H1 (cell line): ENCODE measurements at regions not wholly inside any gene's neighbourhood (a gene's known extent, or its start where the extent isn't known, plus 50 kb on each side); places are given as distances from the start of the nearest gene placed in this dataset.

Experiments used
- CTCF ChIA-PET: fragments of 300-600 bp; sonication (Branson Sonifier 250); formaldehyde crosslinking; loops from one replicate; lab custom pipeline; 2021; ENCODE audit not compliant: partially characterized antibody; lab: Charles Lee
- POLR2A ChIA-PET: fragments of 300-600 bp; sonication (Branson Sonifier 250); formaldehyde crosslinking; loops from one replicate; lab custom pipeline; 2021; ENCODE audit warnings: inconsistent platforms; ENCODE audit not compliant: partially characterized antibody; lab: Charles Lee
- DNase-seq, 2 experiments: peaks; one replicate each; pipeline versions ENCODE4 v3.0.0 to v3.0.0-alpha.2; 2010 to 2022; ENCODE audit warnings: low spot score in 2 of 2, low read depth in 1 of 2, mixed read lengths in 1 of 2
- FAIRE-seq: peaks from 2 replicates; lab custom pipeline; 2011; peaks lifted over from hg19 to GRCh38; lab: Jason Lieb, UNC
- H2AFZ ChIP-seq: 2 replicates; pipeline ENCODE4 v1.8.1; 2012; ENCODE audit warnings: low read length, inconsistent platforms
- H2AK5ac ChIP-seq: 2 replicates; pipeline ENCODE4 v1.6.1; 2013; ENCODE audit warnings: low read depth, low read length
- H2BK120ac ChIP-seq: replicated peaks from 2 replicates; pipeline ENCODE3; 2013; ENCODE audit warnings: low read depth, low read length, inconsistent platforms
- H2BK12ac ChIP-seq: 2 replicates; pipeline ENCODE4 v1.6.1; 2013; ENCODE audit warnings: low read depth, low read length
- H2BK15ac ChIP-seq: 2 replicates; pipeline ENCODE4 v1.6.1; 2013; ENCODE audit warnings: low read length
- H2BK20ac ChIP-seq: 2 replicates; pipeline ENCODE4 v1.6.1; 2013; ENCODE audit warnings: low read length
- H2BK5ac ChIP-seq: 2 replicates; pipeline ENCODE4 v1.6.1; 2013; ENCODE audit warnings: low read depth, low read length
- H3K14ac ChIP-seq: 2 replicates; pipeline ENCODE4 v1.6.1; 2013; ENCODE audit warnings: inconsistent platforms; ENCODE audit not compliant: insufficient read length
- H3K18ac ChIP-seq: 2 replicates; pipeline ENCODE4 v1.6.1; 2013; ENCODE audit warnings: low read length; ENCODE audit errors: extremely low read depth
- H3K23ac ChIP-seq: 2 replicates; pipeline ENCODE4 v1.6.1; 2013; ENCODE audit warnings: inconsistent platforms; ENCODE audit not compliant: insufficient read length
- H3K23me2 ChIP-seq: 2 replicates; pipeline ENCODE4 v1.6.1; 2013; ENCODE audit warnings: low read depth, low read length
- H3K27ac ChIP-seq: 2 replicates; pipeline ENCODE4 v1.6.1; 2011; ENCODE audit warnings: low read depth, low read length, inconsistent platforms
- H3K27me3 ChIP-seq, 4 experiments: replicated peaks in 1 of 4; 1 replicate in 1 of 4; 2 replicates in 3 of 4; pipeline versions ENCODE4 v1.6.1 to v1.8.1; 2011 to 2013; ENCODE audit warnings: low read length in 3 of 4, mild to moderate bottlenecking in 3 of 4, inconsistent platforms in 2 of 4, mixed read lengths in 2 of 4, moderate library complexity in 1 of 4; ENCODE audit not compliant: control insufficient read depth in 3 of 4, insufficient read depth in 3 of 4; ENCODE audit errors: extremely low read depth in 1 of 4
- H3K36me3 ChIP-seq, 4 experiments: 2 replicates each; pipeline versions ENCODE4 v1.6.1 to v1.8.1; 2011 to 2013; ENCODE audit warnings: mild to moderate bottlenecking in 4 of 4, low read length in 3 of 4, moderate library complexity in 2 of 4, control low read depth in 1 of 4, inconsistent platforms in 1 of 4; ENCODE audit not compliant: insufficient read depth in 4 of 4, control insufficient read depth in 2 of 4
- H3K4ac ChIP-seq: replicated peaks from 2 replicates; pipeline ENCODE3; 2013; ENCODE audit warnings: low read length, low read depth, mixed read lengths, inconsistent platforms; ENCODE audit not compliant: insufficient read length
- H3K4me1 ChIP-seq, 4 experiments: replicated peaks in 1 of 4; 1 replicate in 1 of 4; 2 replicates in 3 of 4; pipeline versions ENCODE4 v1.6.1 to v1.8.1; 2011 to 2013; ENCODE audit warnings: low read length in 3 of 4, inconsistent platforms in 2 of 4, mixed read lengths in 1 of 4; ENCODE audit not compliant: insufficient read depth in 4 of 4, control insufficient read depth in 3 of 4
- H3K4me2 ChIP-seq, 2 experiments: 2 replicates each; pipeline versions ENCODE4 v1.6.1 to v1.8.1; 2011 to 2013; ENCODE audit warnings: low read depth in 2 of 2, low read length in 2 of 2, control low read depth in 1 of 2, inconsistent platforms in 1 of 2, mild to moderate bottlenecking in 1 of 2; ENCODE audit not compliant: insufficient read depth in 1 of 2
- H3K4me3 ChIP-seq, 4 experiments: fragments of 200-600, 300-600 bp in 1 of 4; sonication (generic), shearing (Covaris generic), sonication (Bioruptor Twin) in 1 of 4; 2 replicates each; pipeline versions ENCODE4 v1.5.1 to v1.8.1; 2011 to 2016; ENCODE audit warnings: low read length in 4 of 4, low read depth in 3 of 4, control low read depth in 2 of 4, inconsistent platforms in 2 of 4, mild to moderate bottlenecking in 2 of 4, mixed read lengths in 1 of 4, moderate library complexity in 1 of 4; ENCODE audit not compliant: insufficient read depth in 2 of 4; ENCODE audit errors: extremely low read depth in 1 of 4
- H3K56ac ChIP-seq: replicated peaks from 2 replicates; pipeline ENCODE3; 2013; ENCODE audit warnings: low read depth, mild to moderate bottlenecking, mixed read lengths, low read length, inconsistent platforms; ENCODE audit not compliant: insufficient read length
- H3K79me1 ChIP-seq: 2 replicates; pipeline ENCODE4 v1.6.1; 2013; ENCODE audit warnings: low read depth, low read length, control low read depth
- H3K79me2 ChIP-seq, 2 experiments: 2 replicates each; pipeline versions ENCODE4 v1.6.1 to v1.8.1; 2012 to 2013; ENCODE audit warnings: low read length in 2 of 2, mild to moderate bottlenecking in 2 of 2, inconsistent platforms in 1 of 2; ENCODE audit not compliant: insufficient read depth in 2 of 2, control insufficient read depth in 1 of 2
- H3K9ac ChIP-seq, 4 experiments: replicated peaks in 1 of 4; 1 replicate in 1 of 4; 2 replicates in 3 of 4; pipeline versions ENCODE4 v1.6.1 to v1.8.1; 2011 to 2013; ENCODE audit warnings: low read depth in 3 of 4, low read length in 3 of 4, control low read depth in 2 of 4, mild to moderate bottlenecking in 2 of 4, moderate library complexity in 2 of 4, inconsistent platforms in 1 of 4; ENCODE audit errors: extremely low read depth in 1 of 4
- H3K9me3 ChIP-seq, 2 experiments: 2 replicates each; pipeline versions ENCODE4 v1.6.1 to v1.8.1; 2012 to 2013; ENCODE audit warnings: mild to moderate bottlenecking in 2 of 2, moderate library complexity in 2 of 2, control low read depth in 1 of 2, inconsistent platforms in 1 of 2, low read depth in 1 of 2, low read length in 1 of 2, mixed read lengths in 1 of 2; ENCODE audit not compliant: insufficient read depth in 2 of 2
- H4K20me1 ChIP-seq, 2 experiments: replicated peaks in 1 of 2; 2 replicates each; pipeline versions ENCODE3 to v1.8.1; 2011 to 2013; ENCODE audit warnings: inconsistent platforms in 2 of 2, low read length in 2 of 2, mild to moderate bottlenecking in 1 of 2; ENCODE audit not compliant: insufficient read depth in 2 of 2, control insufficient read depth in 1 of 2
- H4K5ac ChIP-seq: 2 replicates; pipeline ENCODE4 v1.6.1; 2013; ENCODE audit warnings: low read length, low read depth, mixed read lengths, inconsistent platforms; ENCODE audit not compliant: insufficient read length
- H4K8ac ChIP-seq: 2 replicates; pipeline ENCODE4 v1.8.0; 2013; ENCODE audit warnings: mild to moderate bottlenecking, moderate library complexity, low read length, inconsistent platforms; ENCODE audit not compliant: insufficient read depth; ENCODE audit errors: extremely low read depth
- H4K91ac ChIP-seq: replicated peaks from 2 replicates; pipeline ENCODE3; 2013; ENCODE audit warnings: low read length, mixed read lengths, inconsistent platforms; ENCODE audit not compliant: insufficient read length
- ATF2 ChIP-seq: IDR thresholded peaks from 2 replicates; pipeline ENCODE4 v1.6.1; 2012; ENCODE audit warnings: low read length, inconsistent platforms
- CBX5 ChIP-seq: fragments of 300-800, 300-1000 bp; sonication (generic); IDR thresholded peaks from 2 replicates; pipeline ENCODE4 v1.7.1; 2016; ENCODE audit warnings: antibody characterized with exemption, low read length, low read depth
- CBX8 ChIP-seq: fragments of 300-800, 300-1000 bp; sonication (generic); IDR thresholded peaks from 2 replicates; pipeline ENCODE4 v1.7.1; 2016; ENCODE audit warnings: low read depth, low read length, borderline replicate concordance
- CHD1 ChIP-seq: IDR thresholded peaks from 2 replicates; pipeline ENCODE4 v1.6.1; 2012; ENCODE audit warnings: low read depth, low read length, improper control_type of control experiment
- EP300 ChIP-seq, 2 experiments: IDR thresholded peaks; 1 replicate in 1 of 2; 2 replicates in 1 of 2; pipeline ENCODE4 v1.6.1; 2011 to 2012; ENCODE audit warnings: low read depth in 2 of 2, low read length in 2 of 2, mild to moderate bottlenecking in 2 of 2, borderline replicate concordance in 1 of 2, inconsistent platforms in 1 of 2, moderate library complexity in 1 of 2
- KDM1A ChIP-seq: fragments of 200-600, 300-600 bp; sonication (generic); IDR thresholded peaks from 2 replicates; pipeline ENCODE4 v1.7.1; 2016; ENCODE audit warnings: mild to moderate bottlenecking, low read length, borderline replicate concordance
- NANOG ChIP-seq: IDR thresholded peaks from 2 replicates; pipeline ENCODE4 v1.6.1; 2011; ENCODE audit warnings: low read length, low read depth, mild to moderate bottlenecking, inconsistent platforms; ENCODE audit not compliant: insufficient read depth, poor library complexity, severe bottlenecking
- SIX5 ChIP-seq: IDR thresholded peaks from 2 replicates; pipeline ENCODE4 v1.6.1; 2011; ENCODE audit warnings: mild to moderate bottlenecking, low read depth, low read length
- SP2 ChIP-seq: IDR thresholded peaks from 2 replicates; pipeline ENCODE4 v1.6.1; 2012; ENCODE audit warnings: mild to moderate bottlenecking, low read length, inconsistent platforms
- SRF ChIP-seq: IDR thresholded peaks from 2 replicates; pipeline ENCODE4 v1.6.1; 2011; ENCODE audit warnings: mild to moderate bottlenecking, low read depth, low read length, moderate library complexity
- TBP ChIP-seq: IDR thresholded peaks from 2 replicates; pipeline ENCODE4 v1.6.1; 2011; ENCODE audit warnings: low read depth, low read length, improper control_type of control experiment
- TEAD4 ChIP-seq: IDR thresholded peaks from 2 replicates; pipeline ENCODE4 v1.6.1; 2012; ENCODE audit warnings: low read depth, low read length, inconsistent platforms, mixed read lengths
- USF2 ChIP-seq: IDR thresholded peaks from 2 replicates; pipeline ENCODE4 v1.6.1; 2011; ENCODE audit warnings: low read length, improper control_type of control experiment
- WGBS, 2 experiments: shearing (Covaris generic) in 1 of 2; methylation state at CpG; one replicate each; pipeline versions ENCODE4 v1.1.6 to v1.1.7; 2013 to 2015; ENCODE audit warnings: low lambda C conversion rate in 2 of 2, mixed read lengths in 2 of 2, inconsistent platforms in 1 of 2, low coverage in 1 of 2, missing lambda C conversion rate in 1 of 2; ENCODE audit not compliant: insufficient replicate concordance in 2 of 2, insufficient coverage in 1 of 2, insufficient read length in 1 of 2; ENCODE audit errors: extremely low coverage in 1 of 2, missing lambda C conversion rate in 1 of 2; 5-methylcytosine and 5-hydroxymethylcytosine counted together

- DNase-seq, result no peak
- Histone ChIP-seq H3K27ac (no peak overlapping the region), H3K9ac (no peak overlapping the region), H2BK5ac (no peak overlapping the region), H3K56ac (no peak overlapping the region), H2BK20ac (no peak overlapping the region), H2BK12ac (no peak overlapping the region), H2BK15ac (no peak overlapping the region), H2BK120ac (no peak overlapping the region), H3K9me3 (no peaks in the 10 kb centered on the region), H3K23ac (no peak overlapping the region), H3K79me1 (no peaks in the 10 kb centered on the region), H4K8ac (no peak overlapping the region), H2AK5ac (no peak overlapping the region), H3K36me3 (no peaks in the 10 kb centered on the region), H4K5ac (no peak overlapping the region), H3K79me2 (no peaks in the 10 kb centered on the region), H3K23me2 (peaks cover 5% of the 10 kb centered on the region; the same call in 1 of the 2 replicates), H4K91ac (no peak overlapping the region), H3K4me1 (no peaks in the 10 kb centered on the region), H3K4ac (no peak overlapping the region), H3K27me3 (no peaks in the 10 kb centered on the region), H4K20me1 (no peaks in the 10 kb centered on the region), H3K4me2 (no peak overlapping the region), H3K4me3 (no peak overlapping the region), H3K18ac (no peak overlapping the region), H2AFZ (no peak overlapping the region), H3K14ac (no peak overlapping the region)
- no peak for FAIRE-seq
- WGBS, 2 experiments, result 62% methylated on average over 7 of the region's 7 CpGs; no CpG with 5 or more reads in 1 of the 2 experiments
- ChIA-PET POLR2A (no interaction called here), CTCF (no interaction called here)
- no peak for TF ChIP-seq SIX5
- no peak for TF ChIP-seq KDM1A
- no peak for TF ChIP-seq SRF
- no peak for TF ChIP-seq CBX8
- no peak for TF ChIP-seq TEAD4
- TF ChIP-seq CBX5, result no peak
- TF ChIP-seq CHD1, result no peak
- no peak for TF ChIP-seq EP300 (IDR thresholded peaks at IDR 0.05; ENCODE audit: borderline replicate concordance in 1 of 2, low read depth in 2 of 2, low read length in 2 of 2)
- TF ChIP-seq SP2, result no peak
- no peak for TF ChIP-seq USF2
- TF ChIP-seq NANOG, result no peak
- TF ChIP-seq ATF2, result no peak
- TF ChIP-seq TBP, result no peak
These were observed 1411.3 kb downstream of the TBC1D22A start for GRCh38 chr22:48173773-48174160.
